ENCODE measurements at regions not wholly inside any gene's neighbourhood (a gene's known extent, or its start where the extent isn't known, plus 50 kb on each side); places are given as distances from the start of the nearest gene placed in this dataset.

- TF ChIP-seq CTCF (IDR thresholded peaks at IDR 0.05; ENCODE audit: low read length, missing control alignments): no peak
- no peak for DNase-seq (ENCODE audit: low read depth)
- no peak overlapping the region for H3K4me3 ChIP-seq (replicated peaks; ENCODE audit: low read depth, low read length)
Observed at GRCh38 chr6:93586306-93586705, 166.9 kb upstream of the EPHA7 start.

GRCh38 chr6:93584300-93584699 is 164.9 kb upstream of the EPHA7 start:
- DNase-seq (ENCODE audit: low read depth): no peak
- TF ChIP-seq CTCF (IDR thresholded peaks at IDR 0.05; ENCODE audit: low read length, missing control alignments): no peak
- H3K4me3 ChIP-seq (replicated peaks; ENCODE audit: low read depth, low read length): no peak overlapping the region

- no peak for DNase-seq (ENCODE audit: low read depth)
- no peak for TF ChIP-seq CTCF (IDR thresholded peaks at IDR 0.05; ENCODE audit: low read length, missing control alignments)
- no peak overlapping the region for H3K4me3 ChIP-seq (replicated peaks; ENCODE audit: low read depth, low read length)
Observed at GRCh38 chr6:93581371-93581770, 162.0 kb upstream of the EPHA7 start.

GRCh38 chr6:93580446-93580845 is 161.1 kb upstream of the EPHA7 start:
- no peak for TF ChIP-seq CTCF (IDR thresholded peaks at IDR 0.05; ENCODE audit: low read length, missing control alignments)

GRCh38 chr6:93575495-93576267 is 156.3 kb upstream of the EPHA7 start:
- no peak overlapping the region for H3K4me3 ChIP-seq (replicated peaks; ENCODE audit: low read depth, low read length)
- TF ChIP-seq CTCF (IDR thresholded peaks at IDR 0.05; ENCODE audit: low read length, missing control alignments): no peak
- DNase-seq (ENCODE audit: low read depth): no peak

More at GRCh38 chr6:93580446-93580845, 161.1 kb upstream of the EPHA7 start:
- no peak for DNase-seq (ENCODE audit: low read depth)
- H3K4me3 ChIP-seq (replicated peaks; ENCODE audit: low read depth, low read length): no peak overlapping the region

- no peak overlapping the region for H3K4me3 ChIP-seq (replicated peaks; ENCODE audit: low read depth, low read length)
- DNase-seq (ENCODE audit: low read depth): no peak
- TF ChIP-seq CTCF (IDR thresholded peaks at IDR 0.05; ENCODE audit: low read length, missing control alignments): no peak
Observed at GRCh38 chr6:93574299-93574698, 154.9 kb upstream of the EPHA7 start.

GRCh38 chr6:93571346-93571745 is 152.0 kb upstream of the EPHA7 start:
- no peak for TF ChIP-seq CTCF (IDR thresholded peaks at IDR 0.05; ENCODE audit: low read length, missing control alignments)
- no peak for DNase-seq (ENCODE audit: low read depth)

More at GRCh38 chr6:93571346-93571745, 152.0 kb upstream of the EPHA7 start:
- no peak overlapping the region for H3K4me3 ChIP-seq (replicated peaks; ENCODE audit: low read depth, low read length)

Data from fibroblast of pulmonary artery (primary cell).